GM12875 (cell line): ENCODE measurements at regions not wholly inside any gene's neighbourhood (a gene's known extent, or its start where the extent isn't known, plus 50 kb on each side); places are given as distances from the start of the nearest gene placed in this dataset.

Source experiments
- H3K4me3 ChIP-seq: one replicate; pipeline ENCODE4 v1.5.1; 2011; ENCODE audit warnings: low read depth, low read length, control low read depth
- CTCF ChIP-seq: IDR thresholded peaks from 2 replicates; pipeline ENCODE4 v1.5.1; 2011; ENCODE audit warnings: low read depth, mild to moderate bottlenecking, control low read depth, inconsistent platforms, low read length, moderate library complexity, borderline replicate concordance; ENCODE audit not compliant: insufficient read depth

- no peak overlapping the region for H3K4me3 ChIP-seq
- no peak for TF ChIP-seq CTCF
Measured at GRCh38 chr7:124208173-124208572, 175.3 kb upstream of the TMEM229A start.

- TF ChIP-seq CTCF, result no peak
- H3K4me3 ChIP-seq, result no peak overlapping the region
Measured at GRCh38 chr7:124205526-124205925, 172.7 kb upstream of the TMEM229A start.

GRCh38 chr7:124202546-124202945 lies 169.7 kb upstream of the TMEM229A start:
- no peak overlapping the region for H3K4me3 ChIP-seq
- TF ChIP-seq CTCF, result no peak

GRCh38 chr7:124201768-124202349 lies 169.0 kb upstream of the TMEM229A start:
- no peak for TF ChIP-seq CTCF
- no peak overlapping the region for H3K4me3 ChIP-seq

- no peak overlapping the region for H3K4me3 ChIP-seq
- no peak for TF ChIP-seq CTCF
Measured at GRCh38 chr7:124196519-124196918, 163.7 kb upstream of the TMEM229A start.

GRCh38 chr7:124192885-124193284 lies 160.0 kb upstream of the TMEM229A start:
- H3K4me3 ChIP-seq, result no peak overlapping the region
- TF ChIP-seq CTCF, result no peak

GRCh38 chr7:124191713-124192112 lies 158.8 kb upstream of the TMEM229A start:
- no peak for TF ChIP-seq CTCF

More at GRCh38 chr7:124191713-124192112, 158.8 kb upstream of the TMEM229A start:
- no peak overlapping the region for H3K4me3 ChIP-seq
